A549 (cell line): ENCODE measurements at regions not wholly inside any gene's neighbourhood (a gene's known extent, or its start where the extent isn't known, plus 50 kb on each side); places are given as distances from the start of the nearest gene placed in this dataset.

ENCODE experiments used
- ATAC-seq, 2 experiments: fragments of 200-7000 bp in 1 of 2; fragments of >200 bp in 1 of 2; cut with Nextera tagmentation in 1 of 2; cut with Tn5 transposase in 1 of 2; 3 replicates each; pipeline versions ENCODE4 v1.8.0 to v1.9.1; 2018 to 2020; ENCODE audit warnings: mild to moderate bottlenecking in 1 of 2, moderate library complexity in 1 of 2
- CTCF ChIA-PET: fragments of 300-600 bp; sonication (Branson Sonifier 250); formaldehyde crosslinking; extraction: SDS; loops from one replicate; lab custom pipeline; 2021; ENCODE audit warnings: antibody characterized with exemption, inconsistent platforms; lab: Yijun Ruan, JAX
- POLR2A ChIA-PET: fragments of 350-600 bp; formaldehyde crosslinking; extraction: SDS; loops from one replicate; lab custom pipeline; 2021; ENCODE audit warnings: antibody characterized with exemption, inconsistent platforms; lab: Yijun Ruan, JAX
- DNase-seq, 2 experiments: peaks; one replicate each; pipeline versions ENCODE4 v3.0.0 to v3.0.0-alpha.2; 2011 to 2016; ENCODE audit warnings: low read depth in 1 of 2, low spot score in 1 of 2
- FAIRE-seq: peaks from 2 replicates; lab custom pipeline; 2011; peaks lifted over from hg19 to GRCh38; lab: Jason Lieb, UNC
- H3K27ac ChIP-seq, 2 experiments: fragments of >200 bp; sonication (Bioruptor Twin); formaldehyde crosslinking; 3 replicates each; pipeline ENCODE4 v1.5.1; 2016 to 2017
- H3K4me1 ChIP-seq: fragments of >200 bp; sonication (Bioruptor Twin); formaldehyde crosslinking; 3 replicates; pipeline ENCODE4 v1.6.1; 2016
- H3K4me2 ChIP-seq: fragments of >200 bp; sonication (Bioruptor Twin); formaldehyde crosslinking; 3 replicates; pipeline ENCODE4 v1.6.1; 2016
- H3K4me3 ChIP-seq: fragments of >200 bp; sonication (Bioruptor Twin); formaldehyde crosslinking; 3 replicates; pipeline ENCODE4 v1.5.1; 2016
- H3K9me3 ChIP-seq: fragments of >200 bp; sonication (Bioruptor Twin); formaldehyde crosslinking; 3 replicates; pipeline ENCODE4 v1.6.1; 2016
- ATOH8 ChIP-seq: fragments of 250-450 bp; sonication (Bioruptor Pico); IDR thresholded peaks from 2 replicates; pipeline ENCODE4 v1.5.0; 2020; ENCODE audit warnings: low read depth, mild to moderate bottlenecking, moderate library complexity
- BHLHE40 ChIP-seq: IDR thresholded peaks from 2 replicates; pipeline ENCODE4 v1.6.1; 2012; ENCODE audit warnings: low read depth, low read length, inconsistent platforms
- CBX2 ChIP-seq: fragments of 200-600 bp; sonication (generic); IDR thresholded peaks from 2 replicates; pipeline ENCODE4 v1.6.1; 2016; ENCODE audit warnings: low read depth, mild to moderate bottlenecking, borderline replicate concordance
- CHD2 ChIP-seq: fragments of 150-350 bp; IDR thresholded peaks from 2 replicates; pipeline ENCODE4 v1.6.1; 2014; ENCODE audit warnings: low read length; ENCODE audit not compliant: partially characterized antibody
- CHD4 ChIP-seq: fragments of 200-600 bp; sonication (generic); IDR thresholded peaks from 2 replicates; pipeline ENCODE4 v1.6.1; 2016; ENCODE audit warnings: antibody characterized with exemption, mild to moderate bottlenecking, borderline replicate concordance
- EHMT2 ChIP-seq: fragments of 200-600 bp; sonication (generic); IDR thresholded peaks from 2 replicates; pipeline ENCODE4 v1.6.1; 2016; ENCODE audit warnings: antibody characterized with exemption, low read depth, mild to moderate bottlenecking, moderate library complexity
- ELK1 ChIP-seq: fragments of 150-350 bp; IDR thresholded peaks from 2 replicates; pipeline ENCODE4 v1.6.1; 2014; ENCODE audit warnings: low read depth, mild to moderate bottlenecking, low read length
- EP300 ChIP-seq, 2 experiments: fragments of >200 bp; sonication (Bioruptor Twin); formaldehyde crosslinking; IDR thresholded peaks; 2 replicates in 1 of 2; 3 replicates in 1 of 2; pipeline ENCODE4 v1.6.1; 2016 to 2017
- ESRRA ChIP-seq: fragments of 150-350 bp; IDR thresholded peaks from 2 replicates; pipeline ENCODE4 v1.6.1; 2014; ENCODE audit warnings: mild to moderate bottlenecking, low read length, borderline replicate concordance
- FOSL2 ChIP-seq, 2 experiments: fragments of 450-650 bp in 1 of 2; fragments of >200 bp in 1 of 2; sonication (Bioruptor Twin) in 1 of 2; formaldehyde crosslinking; IDR thresholded peaks; 2 replicates each; pipeline versions ENCODE4 v1.5.0 to v1.6.1; 2016 to 2020; ENCODE audit warnings: mild to moderate bottlenecking in 1 of 2, moderate library complexity in 1 of 2
- HOXB13 ChIP-seq: fragments of 250-450 bp; sonication (Bioruptor Pico); IDR thresholded peaks from 2 replicates; pipeline ENCODE4 v1.5.0; 2020; ENCODE audit warnings: low read depth, mild to moderate bottlenecking, moderate library complexity
- JUNB ChIP-seq: fragments of >200 bp; sonication (Bioruptor Twin); formaldehyde crosslinking; IDR thresholded peaks from 2 replicates; pipeline ENCODE4 v1.6.1; 2016
- NPAS2 ChIP-seq: fragments of 250-450 bp; sonication (Bioruptor Pico); IDR thresholded peaks from 2 replicates; pipeline ENCODE4 v1.8.0; 2022; ENCODE audit warnings: mild to moderate bottlenecking, moderate library complexity, borderline replicate concordance
- NR3C1 ChIP-seq: fragments of >200 bp; sonication (Bioruptor Twin); formaldehyde crosslinking; IDR thresholded peaks from 3 replicates; pipeline ENCODE4 v1.6.1; 2017
- PBX3 ChIP-seq: IDR thresholded peaks from 2 replicates; pipeline ENCODE4 v1.6.1; 2012
- POLR2AphosphoS2 ChIP-seq: conservative IDR thresholded peaks from 2 replicates; pipeline ENCODE4 v1.6.1; 2012; ENCODE audit warnings: low read length, improper control_type of control experiment, inconsistent platforms
- RAD21 ChIP-seq, 2 experiments: fragments of >200 bp in 1 of 2; sonication (Bioruptor Twin) in 1 of 2; formaldehyde crosslinking in 1 of 2; IDR thresholded peaks in 1 of 2; conservative IDR thresholded peaks in 1 of 2; 2 replicates in 1 of 2; 3 replicates in 1 of 2; pipeline ENCODE4 v1.6.1; 2012 to 2018; ENCODE audit warnings: inconsistent platforms in 1 of 2
- RARB ChIP-seq: fragments of 250-450 bp; sonication (Bioruptor Pico); IDR thresholded peaks from 2 replicates; pipeline ENCODE4 v1.8.0; 2021; ENCODE audit warnings: mild to moderate bottlenecking, moderate library complexity
- RCOR1 ChIP-seq: fragments of 150-350 bp; IDR thresholded peaks from 2 replicates; pipeline ENCODE4 v1.6.1; 2014; ENCODE audit warnings: antibody characterized with exemption, low read length, low read depth
- RNF2 ChIP-seq: fragments of 200-600 bp; sonication (generic); IDR thresholded peaks from 2 replicates; pipeline ENCODE4 v1.6.1; 2016; ENCODE audit warnings: low read depth, mild to moderate bottlenecking, antibody characterized with exemption, moderate library complexity, borderline replicate concordance
- SMC3 ChIP-seq: fragments of >200 bp; sonication (Bioruptor Twin); formaldehyde crosslinking; IDR thresholded peaks from 3 replicates; pipeline ENCODE4 v1.6.1; 2018; ENCODE audit warnings: inconsistent platforms
- TFCP2L1 ChIP-seq: fragments of 250-450 bp; sonication (Bioruptor Pico); IDR thresholded peaks from 2 replicates; pipeline ENCODE4 v1.5.0; 2021; ENCODE audit warnings: mild to moderate bottlenecking
- USF2 ChIP-seq: fragments of 450-650 bp; IDR thresholded peaks from 2 replicates; pipeline ENCODE4 v1.6.1; 2014; ENCODE audit warnings: antibody characterized with exemption
- ZFP36 ChIP-seq: fragments of 450-650 bp; IDR thresholded peaks from 2 replicates; pipeline ENCODE4 v1.6.1; 2014; ENCODE audit warnings: borderline replicate concordance; ENCODE audit not compliant: partially characterized antibody
- WGBS: methylation state at CpG from one replicate; pipeline ENCODE4 v1.1.6; 2017; ENCODE audit errors: missing lambda C conversion rate; 5-methylcytosine and 5-hydroxymethylcytosine counted together

GRCh38 chr11:121844016-121844415 is 272.0 kb downstream of the BLID start:
- CTCF ChIA-PET, result no interaction called here
- peak in 1 of 2 experiments; percentile 0 for DNase-seq

GRCh38 chr11:121842192-121842585 is 273.8 kb downstream of the BLID start:
- DNase-seq, result no peak
- FAIRE-seq, result no peak
- Histone ChIP-seq H3K4me3 (no peak overlapping the region), H3K9me3 (no peaks in the 10 kb centered on the region), H3K27ac (no peak overlapping the region), H3K4me2 (no peak overlapping the region), H3K4me1 (no peaks in the 10 kb centered on the region)
- TF ChIP-seq RAD21 (conservative IDR thresholded peaks at IDR 0.05 in 1 of 2, IDR thresholded peaks at IDR 0.05 in 1 of 2) (no peak), HOXB13 (CRISPR knock-in tag) (no peak), PBX3 (no peak), NPAS2 (no peak), ATOH8 (CRISPR knock-in tag) (no peak), TFCP2L1 (no peak), ELK1 (no peak), POLR2AphosphoS2 (no peak), USF2 (no peak), FOSL2 (IDR thresholded peaks at IDR 0.05) (no peak), FOSL2 (CRISPR knock-in tag; IDR thresholded peaks at IDR 0.05) (no peak), RCOR1 (no peak), RARB (no peak), ESRRA (no peak), EP300 (IDR thresholded peaks at IDR 0.05) (no peak), JUNB (no peak), CHD2 (no peak), RNF2 (no peak), BHLHE40 (no peak), CBX2 (no peak)
- no peak for ATAC-seq
- POLR2A ChIA-PET, result no interaction called here
- CTCF ChIA-PET, result no interaction called here
- WGBS, result 63% methylated on average over 5 of the region's 5 CpGs

More at GRCh38 chr11:121844016-121844415, 272.0 kb downstream of the BLID start:
- 5% methylated on average over 1 of the region's 1 CpG for WGBS
- H3K9me3 ChIP-seq, result no peaks in the 10 kb centered on the region
- no peak for TF ChIP-seq RNF2
- no peak overlapping the region for H3K4me2 ChIP-seq
- FAIRE-seq (no peak), ATAC-seq (no peak)
- POLR2A ChIA-PET, result no interaction called here
- H3K27ac ChIP-seq, result no peak overlapping the region
- no peak overlapping the region for H3K4me3 ChIP-seq
- no peaks in the 10 kb centered on the region for H3K4me1 ChIP-seq

- WGBS, result 24% methylated on average over 5 of the region's 5 CpGs
- no peak for FAIRE-seq
- no peak overlapping the region for H3K4me3 ChIP-seq
- CTCF ChIA-PET, result no interaction called here
- ATAC-seq, result no peak
- no peaks in the 10 kb centered on the region for H3K4me1 ChIP-seq
- TF ChIP-seq ZFP36 (no peak), USF2 (no peak), CHD4 (no peak), POLR2AphosphoS2 (no peak), SMC3 (no peak), EHMT2 (no peak), NR3C1 (no peak), PBX3 (no peak)
- H3K4me2 ChIP-seq, result no peak overlapping the region
- H3K27ac ChIP-seq, result no peak overlapping the region
- POLR2A ChIA-PET, result no interaction called here
- H3K9me3 ChIP-seq, result no peaks in the 10 kb centered on the region
- no peak for DNase-seq
These were observed 274.4 kb downstream of the BLID start for GRCh38 chr11:121841487-121842191.
